HG03066 (cell line): ENCODE measurements at regions not wholly inside any gene's neighbourhood (a gene's known extent, or its start where the extent isn't known, plus 50 kb on each side); places are given as distances from the start of the nearest gene placed in this dataset.
"Not testable (repeated sequence)": the region's sequence is repeated elsewhere in the genome, so short reads cannot be mapped to it uniquely, and the experiment has no call there.

Experiments
- ATAC-seq: cut with Tn5 transposase; IDR thresholded peaks from one replicate; pipeline ENCODE4 v1.9.1; 2021; ENCODE audit warnings: low read depth; ENCODE audit not compliant: unreplicated experiment

- ATAC-seq = no peak
Observed at GRCh38 chr5:118430076-118430475, 558.3 kb downstream of the DTWD2 start.

- no peak for ATAC-seq
Observed at GRCh38 chr5:118407958-118408357, 580.4 kb downstream of the DTWD2 start.

- no peak for ATAC-seq
Observed at GRCh38 chr5:118405650-118406061, 582.7 kb downstream of the DTWD2 start.

GRCh38 chr5:118397236-118397635 is 591.1 kb downstream of the DTWD2 start:
- ATAC-seq = no peak

GRCh38 chr5:118392491-118392890 is 595.9 kb downstream of the DTWD2 start:
- no peak for ATAC-seq

GRCh38 chr5:118382931-118383330 is 605.4 kb downstream of the DTWD2 start:
- not testable (repeated sequence) for ATAC-seq

GRCh38 chr5:118379470-118379869 is 608.9 kb downstream of the DTWD2 start:
- no peak for ATAC-seq

GRCh38 chr5:118378959-118379358 is 609.4 kb downstream of the DTWD2 start:
- ATAC-seq = no peak

- ATAC-seq = no peak
Observed at GRCh38 chr5:118377420-118377819, 610.9 kb downstream of the DTWD2 start.

GRCh38 chr5:118371973-118372831 is 616.1 kb downstream of the DTWD2 start:
- ATAC-seq = no peak

- ATAC-seq = no peak
Observed at GRCh38 chr5:118366429-118366828, 621.9 kb downstream of the DTWD2 start.

GRCh38 chr5:118365718-118366117 is 622.6 kb downstream of the DTWD2 start:
- no peak for ATAC-seq

- ATAC-seq = no peak
Observed at GRCh38 chr5:118354797-118355196, 633.5 kb downstream of the DTWD2 start.

GRCh38 chr5:118353970-118354369 is 634.4 kb downstream of the DTWD2 start:
- no peak for ATAC-seq

- no peak for ATAC-seq
Observed at GRCh38 chr5:118336468-118336867, 651.9 kb downstream of the DTWD2 start.

- ATAC-seq = no peak
Observed at GRCh38 chr5:118327389-118327788, 661.0 kb downstream of the DTWD2 start.

GRCh38 chr5:118326481-118327045 is 661.8 kb downstream of the DTWD2 start:
- ATAC-seq = no peak

- no peak for ATAC-seq
Observed at GRCh38 chr5:118325931-118326330, 662.4 kb downstream of the DTWD2 start.

- ATAC-seq = not testable (repeated sequence)
Observed at GRCh38 chr5:118323723-118324122, 664.6 kb downstream of the DTWD2 start.

GRCh38 chr5:118321081-118321480 is 667.3 kb downstream of the DTWD2 start:
- no peak for ATAC-seq

- no peak for ATAC-seq
Observed at GRCh38 chr5:118320121-118320520, 668.2 kb downstream of the DTWD2 start.

GRCh38 chr5:118314931-118315330 is 673.4 kb downstream of the DTWD2 start:
- no peak for ATAC-seq
